G401.6 (cell line): ENCODE measurements at regions not wholly inside any gene's neighbourhood (a gene's known extent, or its start where the extent isn't known, plus 50 kb on each side); places are given as distances from the start of the nearest gene placed in this dataset.
"Not testable (repeated sequence)": the region's sequence is repeated elsewhere in the genome, so short reads cannot be mapped to it uniquely, and the experiment has no call there.

Experiments
- FAIRE-seq: peaks from 2 replicates; lab custom pipeline; 2012; peaks lifted over from hg19 to GRCh38; lab: Jason Lieb, UNC

DNA sequence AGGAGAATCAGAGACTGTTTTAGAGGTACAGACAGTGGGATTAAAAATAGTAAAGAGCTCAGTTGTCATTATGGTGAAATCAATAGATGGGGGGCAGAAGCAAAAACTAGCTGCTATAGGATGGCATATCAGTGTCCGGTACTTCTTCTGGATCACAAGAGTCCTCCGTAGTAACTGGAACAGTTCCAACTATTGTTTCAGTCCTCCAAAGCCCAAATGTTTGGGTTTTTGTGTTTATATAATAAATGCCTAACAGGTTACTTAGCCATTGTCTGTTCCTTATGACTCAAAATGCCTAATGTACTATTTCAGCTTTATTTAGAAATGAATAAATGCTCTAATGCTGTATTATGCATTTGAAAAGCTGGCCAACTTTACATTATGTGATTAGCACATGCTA is 401.2 kb downstream of the PTH2R start:
- no peak for FAIRE-seq

- not testable (repeated sequence) for FAIRE-seq
Observed at GRCh38 chr2:208811885-208812284, 405.3 kb downstream of the PTH2R start.

- FAIRE-seq, result no peak
Observed at GRCh38 chr2:208819190-208819589, 412.6 kb downstream of the PTH2R start.

- FAIRE-seq, result no peak
Observed at GRCh38 chr2:208820014-208820688, 413.6 kb downstream of the PTH2R start.

- FAIRE-seq, result no peak
Observed at GRCh38 chr2:208827109-208827508, 420.5 kb downstream of the PTH2R start.

DNA sequence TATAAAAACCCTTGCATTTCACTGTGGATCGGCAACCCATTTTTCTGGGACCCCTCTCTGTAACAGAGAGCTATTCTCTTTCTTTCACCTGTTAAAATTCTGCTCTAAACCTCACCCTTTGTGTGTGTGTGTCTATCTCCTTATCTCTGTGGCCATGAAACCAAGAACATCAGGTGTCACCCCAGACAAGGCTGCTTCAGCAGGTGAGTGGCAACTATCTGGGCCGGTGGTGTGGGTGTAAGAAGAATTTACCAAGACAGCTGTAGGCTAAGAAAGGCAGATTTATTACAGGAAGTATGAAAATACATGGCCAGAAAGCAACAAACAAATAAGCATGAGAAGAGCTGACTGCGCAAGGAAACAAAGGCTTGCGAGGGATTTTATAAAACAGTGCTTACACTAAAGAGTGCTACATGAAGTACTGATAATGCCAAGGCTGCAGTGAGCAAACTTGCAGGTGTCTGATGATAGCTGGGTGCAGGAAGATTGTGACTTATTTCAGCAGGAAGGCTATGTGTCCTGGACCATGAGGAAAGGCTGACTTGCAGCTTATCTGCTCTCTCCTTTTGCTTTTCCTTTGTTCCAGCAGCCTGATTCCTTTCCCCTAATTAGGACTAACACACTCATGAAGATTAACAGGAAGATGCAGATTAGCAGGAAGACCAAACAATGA is 421.1 kb downstream of the PTH2R start:
- FAIRE-seq, result no peak

DNA sequence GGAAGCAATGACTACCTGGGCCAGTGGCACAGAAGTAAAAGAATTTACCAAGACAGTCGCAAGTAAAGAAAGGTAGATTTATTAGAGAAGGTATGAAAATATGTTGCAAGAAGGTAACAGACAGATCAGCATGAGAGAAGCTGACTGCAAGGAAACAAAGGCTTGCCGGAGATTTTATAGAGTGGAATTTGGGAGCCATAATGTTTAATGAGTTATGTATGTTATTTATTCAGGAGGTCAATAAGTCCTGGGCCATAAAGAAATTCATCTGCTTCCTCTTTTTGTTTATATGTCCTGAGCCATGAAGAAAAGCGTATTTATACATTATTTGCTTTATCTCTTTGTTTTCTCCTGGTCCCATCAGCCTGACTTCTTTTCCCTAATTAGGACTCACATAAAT is 423.6 kb downstream of the PTH2R start:
- FAIRE-seq, result no peak

- no peak for FAIRE-seq
Observed at GRCh38 chr2:208847651-208848050, 441.1 kb downstream of the PTH2R start.

DNA sequence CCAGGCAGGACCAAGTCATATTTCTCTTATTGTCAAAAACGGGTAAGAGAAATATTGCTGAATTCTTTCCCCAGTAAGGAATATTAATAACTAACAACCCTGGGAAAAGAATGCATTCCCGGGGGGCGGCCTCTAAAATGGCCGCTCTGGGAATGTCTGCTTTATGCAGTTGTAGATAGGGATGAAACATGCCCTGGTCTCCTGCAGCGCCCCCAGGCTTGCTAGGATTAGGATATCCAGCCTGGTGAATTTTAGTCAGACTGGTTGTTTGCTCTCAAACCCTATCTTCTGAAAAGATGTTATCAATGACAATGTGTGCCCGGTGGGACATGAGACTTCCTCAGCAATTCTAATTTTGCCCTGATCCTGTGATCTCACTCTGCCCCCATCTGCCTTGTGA is 448.1 kb downstream of the PTH2R start:
- FAIRE-seq, result no peak

DNA sequence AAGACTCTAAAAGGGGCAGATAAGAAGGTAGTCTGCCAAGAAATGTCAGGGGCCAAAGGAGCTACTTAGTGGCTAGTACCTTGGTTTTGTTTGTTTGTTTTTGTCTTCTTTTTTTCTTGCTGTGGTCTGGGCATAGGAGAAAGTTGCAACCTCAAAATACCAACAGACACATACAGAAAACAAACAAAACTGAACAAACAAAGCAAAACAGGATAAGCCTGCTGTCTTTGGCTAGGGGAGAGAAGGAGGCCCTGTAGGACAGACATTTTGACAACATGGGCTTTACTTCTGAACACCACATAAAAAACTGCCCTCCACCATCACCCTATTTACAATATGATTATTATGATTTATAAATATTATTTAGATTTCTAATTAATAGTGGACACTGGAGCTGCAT is 460.8 kb downstream of the PTH2R start:
- FAIRE-seq, result no peak

- FAIRE-seq, result no peak
Observed at GRCh38 chr2:208872591-208872990, 466.0 kb downstream of the PTH2R start.

DNA sequence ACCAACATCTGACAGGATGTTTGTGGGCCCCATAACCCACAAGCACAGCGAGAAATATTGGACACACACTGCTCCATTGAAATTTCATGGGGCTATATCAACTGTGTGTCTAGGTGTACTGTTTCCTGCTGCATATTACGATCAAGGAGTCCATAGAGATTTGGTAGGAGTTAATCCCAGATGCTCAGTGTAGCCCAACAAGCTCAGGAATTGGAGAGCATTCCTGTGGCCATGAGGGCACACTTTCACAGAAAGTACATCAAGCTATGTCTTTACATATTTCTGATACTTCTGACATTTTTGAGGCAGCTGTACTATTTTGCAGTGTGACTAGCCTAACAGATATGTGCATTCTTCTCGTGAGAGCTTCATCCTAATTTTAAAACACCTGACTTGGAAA is 473.1 kb downstream of the PTH2R start:
- no peak for FAIRE-seq

- no peak for FAIRE-seq
Observed at GRCh38 chr2:208880171-208880570, 473.6 kb downstream of the PTH2R start.

- FAIRE-seq, result no peak
Observed at GRCh38 chr2:208890486-208890885, 483.9 kb downstream of the PTH2R start.

DNA sequence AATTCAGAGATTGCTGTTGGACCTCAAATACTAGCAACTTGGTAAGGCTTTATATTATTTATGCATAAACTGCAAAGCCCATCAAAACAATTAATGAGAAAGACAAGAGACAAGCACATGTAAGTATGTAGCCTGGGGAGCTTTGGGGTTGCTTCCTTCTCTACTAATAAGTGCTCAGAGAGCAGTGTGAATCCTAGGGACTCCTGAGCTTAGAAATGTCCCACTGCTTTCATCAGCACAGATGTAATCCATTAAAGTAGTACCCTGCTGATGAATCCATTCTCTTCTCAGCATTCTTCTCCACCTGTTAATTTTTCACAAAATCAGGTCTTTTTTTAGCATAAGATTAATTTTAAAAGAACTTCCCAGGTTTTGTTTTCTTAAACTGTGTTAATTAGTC is 485.6 kb downstream of the PTH2R start:
- no peak for FAIRE-seq

GRCh38 chr2:208906330-208906729 is 499.7 kb downstream of the PTH2R start:
- FAIRE-seq, result no peak

DNA sequence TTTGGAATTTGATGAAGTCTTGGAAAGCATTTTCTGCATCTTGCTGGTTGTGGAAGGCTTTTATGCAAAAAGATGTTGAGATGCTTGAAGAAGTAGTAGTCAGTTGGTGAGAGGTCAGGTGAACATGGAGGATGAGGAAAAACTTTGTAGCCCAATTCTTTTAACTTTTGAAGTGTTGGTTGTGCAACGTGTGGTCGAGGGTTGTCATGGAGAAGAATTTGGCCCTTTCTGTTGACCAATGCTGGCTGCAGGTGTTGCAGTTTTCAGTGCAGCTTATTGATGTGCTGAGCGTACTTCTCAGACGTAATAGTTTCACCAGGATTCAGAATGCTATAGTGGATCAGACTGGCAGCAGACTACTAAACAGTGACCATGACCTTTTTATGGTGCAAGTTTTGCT is 508.4 kb upstream of the MAP2 start:
- no peak for FAIRE-seq

GRCh38 chr2:208916881-208917280 is 507.0 kb upstream of the MAP2 start:
- no peak for FAIRE-seq

GRCh38 chr2:208921358-208921757 is 502.5 kb upstream of the MAP2 start:
- not testable (repeated sequence) for FAIRE-seq

- FAIRE-seq, result no peak
Observed at GRCh38 chr2:208927867-208928266, 496.0 kb upstream of the MAP2 start.

GRCh38 chr2:208929139-208929864 is 494.5 kb upstream of the MAP2 start:
- FAIRE-seq, result no peak

- FAIRE-seq, result no peak
Observed at GRCh38 chr2:208929894-208930427, 493.9 kb upstream of the MAP2 start.

- no peak for FAIRE-seq
Observed at GRCh38 chr2:208935531-208935930, 488.3 kb upstream of the MAP2 start.
